ENCODE measurements at regions not wholly inside any gene's neighbourhood (a gene's known extent, or its start where the extent isn't known, plus 50 kb on each side); places are given as distances from the start of the nearest gene placed in this dataset.

DNA sequence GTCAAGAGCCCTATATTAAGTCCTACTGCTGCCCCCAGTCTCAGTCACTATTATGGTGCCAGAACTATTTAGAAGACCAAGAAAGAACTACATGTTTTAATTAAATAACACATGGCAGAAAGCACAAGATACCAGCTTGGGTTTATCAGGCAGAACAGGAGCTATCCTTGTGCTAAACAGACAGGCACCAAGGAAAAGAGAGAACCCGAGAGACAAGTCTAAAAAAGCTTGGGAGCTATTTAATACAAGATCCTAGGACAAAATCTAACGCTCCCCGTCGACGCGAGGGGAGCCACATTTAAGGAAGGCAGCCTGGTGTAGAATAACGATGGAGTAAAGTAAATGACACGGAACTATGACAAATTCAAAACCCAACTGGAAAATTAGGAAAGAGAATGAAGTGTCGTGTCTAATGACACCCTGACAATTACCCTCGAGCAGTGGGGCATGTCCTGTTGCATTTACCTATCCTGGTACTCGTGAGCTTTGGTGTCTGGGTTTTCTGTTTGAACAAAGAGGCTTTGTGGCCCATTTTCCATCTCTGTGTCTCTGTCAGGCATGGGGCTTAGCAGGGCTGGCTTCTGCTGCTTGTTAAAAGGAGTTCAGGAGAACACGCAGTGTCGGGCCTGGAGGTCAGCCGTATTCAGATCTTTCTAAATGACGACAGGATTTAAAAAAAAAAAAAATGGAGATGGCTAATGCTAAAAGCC lies 140.6 kb downstream of the ETNK1 start:
- H3K27ac ChIP-seq = no peak overlapping the region
- TF ChIP-seq, protein P1, sequence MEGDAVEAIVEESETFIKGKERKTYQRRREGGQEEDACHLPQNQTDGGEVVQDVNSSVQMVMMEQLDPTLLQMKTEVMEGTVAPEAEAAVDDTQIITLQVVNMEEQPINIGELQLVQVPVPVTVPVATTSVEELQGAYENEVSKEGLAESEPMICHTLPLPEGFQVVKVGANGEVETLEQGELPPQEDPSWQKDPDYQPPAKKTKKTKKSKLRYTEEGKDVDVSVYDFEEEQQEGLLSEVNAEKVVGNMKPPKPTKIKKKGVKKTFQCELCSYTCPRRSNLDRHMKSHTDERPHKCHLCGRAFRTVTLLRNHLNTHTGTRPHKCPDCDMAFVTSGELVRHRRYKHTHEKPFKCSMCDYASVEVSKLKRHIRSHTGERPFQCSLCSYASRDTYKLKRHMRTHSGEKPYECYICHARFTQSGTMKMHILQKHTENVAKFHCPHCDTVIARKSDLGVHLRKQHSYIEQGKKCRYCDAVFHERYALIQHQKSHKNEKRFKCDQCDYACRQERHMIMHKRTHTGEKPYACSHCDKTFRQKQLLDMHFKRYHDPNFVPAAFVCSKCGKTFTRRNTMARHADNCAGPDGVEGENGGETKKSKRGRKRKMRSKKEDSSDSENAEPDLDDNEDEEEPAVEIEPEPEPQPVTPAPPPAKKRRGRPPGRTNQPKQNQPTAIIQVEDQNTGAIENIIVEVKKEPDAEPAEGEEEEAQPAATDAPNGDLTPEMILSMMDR (IDR thresholded peaks at IDR 0.05) = no peak
- TF ChIP-seq ZFX (IDR thresholded peaks at IDR 0.05; ENCODE audit: borderline replicate concordance) = no peak

DNA sequence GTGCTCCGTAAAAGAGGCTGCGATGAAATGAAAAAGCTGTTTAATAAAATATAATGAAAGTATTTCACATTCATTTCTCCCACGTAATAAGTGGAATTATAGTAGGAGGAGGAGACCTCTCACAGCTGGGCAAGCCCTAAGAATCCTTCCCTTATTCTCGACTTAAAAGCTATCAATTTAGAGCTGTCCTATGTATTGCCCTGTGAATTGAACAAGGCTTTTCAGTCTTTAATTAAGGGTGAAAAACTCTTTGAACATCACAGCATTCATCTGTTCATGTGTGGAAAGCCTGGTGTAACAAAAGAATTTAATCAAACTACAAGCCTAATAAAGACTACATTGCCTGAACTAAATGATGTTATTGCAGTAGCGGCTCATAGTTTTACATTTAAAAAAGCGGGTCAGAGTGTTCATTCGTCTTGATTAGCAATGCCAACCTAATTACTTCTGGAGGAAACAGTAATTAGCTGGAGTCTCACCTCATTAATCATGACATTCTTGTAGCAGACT lies 142.0 kb downstream of the ETNK1 start:
- TF ChIP-seq, protein P1 (IDR thresholded peaks at IDR 0.05) = no peak
- no peak overlapping the region for H3K27ac ChIP-seq

DNA sequence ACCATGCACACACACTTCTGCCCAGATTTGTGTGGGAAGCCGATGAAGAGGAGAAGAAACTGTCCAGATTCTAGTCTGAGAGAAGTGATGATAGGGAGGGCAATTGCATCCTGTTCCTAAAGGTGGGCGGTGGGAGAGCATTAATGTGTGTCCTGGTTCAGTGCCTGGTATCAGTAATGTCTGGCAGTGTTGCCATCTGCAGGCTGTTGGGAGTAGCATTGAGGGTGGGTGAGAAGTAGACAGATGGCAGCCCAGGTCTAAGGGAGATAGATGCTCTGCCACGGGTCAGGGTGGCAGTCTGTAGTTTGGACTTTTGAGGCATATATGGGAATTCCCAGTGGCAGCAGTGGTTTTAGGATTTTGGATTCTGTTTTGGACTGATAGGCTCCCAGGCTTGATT lies 156.4 kb downstream of the ETNK1 start:
- TF ChIP-seq, protein P1 (IDR thresholded peaks at IDR 0.05) = peak; percentile 11; the same call in 1 of the 2 replicates
- TF ChIP-seq ZFX (IDR thresholded peaks at IDR 0.05; ENCODE audit: borderline replicate concordance) = no peak

DNA sequence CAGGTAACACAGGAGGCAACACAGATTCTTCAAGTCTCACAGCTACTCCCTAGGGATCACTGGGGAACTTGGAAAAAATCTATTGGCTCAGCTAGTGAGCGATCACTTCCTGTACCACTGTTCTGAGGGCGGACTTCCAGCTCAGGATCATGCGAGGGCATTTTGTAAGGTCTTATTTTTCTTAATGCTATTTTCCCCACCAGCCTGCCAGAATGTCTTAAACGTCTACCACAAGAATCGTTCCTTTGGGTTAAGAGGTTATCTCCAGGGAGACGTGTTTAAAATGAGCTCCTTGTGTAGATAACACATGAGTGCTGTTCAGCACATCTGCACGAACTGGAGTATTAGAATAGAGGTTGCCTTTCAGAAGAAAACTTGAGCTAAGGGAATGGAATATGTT lies 162.6 kb downstream of the ETNK1 start:
- H3K27ac ChIP-seq = no peak overlapping the region
- TF ChIP-seq, protein P1 (IDR thresholded peaks at IDR 0.05) = no peak
- TF ChIP-seq ZFX (IDR thresholded peaks at IDR 0.05; ENCODE audit: borderline replicate concordance) = no peak

More for the DNA sequence above, 156.4 kb downstream of the ETNK1 start:
- no peak overlapping the region for H3K27ac ChIP-seq

DNA sequence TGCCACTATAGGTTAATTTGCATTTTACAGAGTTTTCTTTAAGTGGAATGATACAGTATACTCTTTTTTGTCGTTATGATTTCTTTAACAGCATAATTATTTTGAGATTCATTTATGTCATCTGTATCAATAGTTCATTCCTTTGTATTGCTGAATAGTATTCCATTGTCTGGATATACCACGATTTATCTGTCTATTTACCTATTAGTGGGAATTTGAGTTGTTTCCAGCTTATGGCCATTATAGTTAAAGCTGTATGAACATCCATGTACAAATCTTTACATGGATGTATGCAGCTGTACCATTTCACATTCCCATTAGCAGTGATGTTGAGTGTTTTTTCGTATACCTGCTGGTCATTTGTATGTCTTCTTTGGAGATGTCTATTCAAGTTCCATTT lies 163.9 kb downstream of the ETNK1 start:
- no peak overlapping the region for H3K27ac ChIP-seq
- TF ChIP-seq, protein P1 (IDR thresholded peaks at IDR 0.05) = no peak
- TF ChIP-seq ZFX (IDR thresholded peaks at IDR 0.05; ENCODE audit: borderline replicate concordance) = no peak

DNA sequence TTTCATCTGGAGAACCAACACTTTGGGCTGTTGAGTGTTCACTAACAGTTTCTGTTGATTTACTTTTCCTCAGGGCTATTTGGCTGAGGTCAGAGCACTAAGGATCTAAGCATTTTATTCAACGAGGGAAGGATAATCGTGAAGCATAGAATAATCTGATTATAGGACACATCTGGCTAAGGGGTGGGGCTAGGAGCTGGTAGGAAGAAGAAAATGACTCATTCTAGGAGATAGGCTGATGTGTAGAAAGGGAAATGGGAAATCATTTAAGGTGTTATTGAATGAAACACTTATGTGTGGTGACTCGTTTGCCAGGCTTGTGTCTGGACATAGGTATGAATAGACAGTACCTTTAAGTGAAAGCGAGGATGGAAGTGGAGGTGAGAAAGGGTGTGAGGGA lies 167.2 kb downstream of the ETNK1 start:
- H3K27ac ChIP-seq = no peak overlapping the region
- TF ChIP-seq, protein P1 (IDR thresholded peaks at IDR 0.05) = no peak
- no peak for TF ChIP-seq ZFX (IDR thresholded peaks at IDR 0.05; ENCODE audit: borderline replicate concordance)

DNA sequence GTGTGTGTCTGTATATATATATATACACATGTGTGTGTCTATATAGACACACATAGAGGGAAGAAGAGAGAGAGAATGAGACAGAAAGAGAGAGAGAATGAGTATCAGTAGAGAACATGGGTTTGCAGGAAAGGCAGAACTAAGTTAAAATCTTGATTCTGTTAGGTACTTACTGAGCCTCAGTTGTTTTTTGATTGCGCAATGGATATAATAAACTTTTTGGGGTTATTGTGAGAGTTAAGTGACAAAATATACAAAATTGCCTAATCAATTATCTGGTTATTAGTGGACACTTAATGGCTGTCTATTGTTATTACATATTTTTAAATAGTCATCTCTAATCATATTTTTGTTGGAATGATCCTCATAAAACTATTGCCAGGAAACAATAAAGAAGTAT lies 169.0 kb downstream of the ETNK1 start:
- H3K27ac ChIP-seq = no peak overlapping the region
- TF ChIP-seq, protein P1 (IDR thresholded peaks at IDR 0.05) = no peak
- TF ChIP-seq ZFX (IDR thresholded peaks at IDR 0.05; ENCODE audit: borderline replicate concordance) = no peak

All from 22Rv1 (cell line).